ENCODE measurements at regions not wholly inside any gene's neighbourhood (a gene's known extent, or its start where the extent isn't known, plus 50 kb on each side); places are given as distances from the start of the nearest gene placed in this dataset.
"Not testable (repeated sequence)": the region's sequence is repeated elsewhere in the genome, so short reads cannot be mapped to it uniquely, and the experiment has no call there.

GRCh38 chr10:28869606-28870201 lies 192.4 kb downstream of the BAMBI start:
- no peak for DNase-seq

- no peak for DNase-seq
Measured at GRCh38 chr10:28871665-28872064, 194.3 kb downstream of the BAMBI start.

GRCh38 chr10:28872587-28873165 lies 195.4 kb downstream of the BAMBI start:
- no peak for DNase-seq

- DNase-seq = no peak
Measured at GRCh38 chr10:28873540-28873939, 196.2 kb downstream of the BAMBI start.

GRCh38 chr10:28874210-28874609 lies 196.9 kb downstream of the BAMBI start:
- no peak for DNase-seq

- DNase-seq = no peak
Measured at GRCh38 chr10:28875549-28876081, 198.3 kb downstream of the BAMBI start.

- no peak for DNase-seq
Measured at GRCh38 chr10:28878236-28878970, 201.1 kb downstream of the BAMBI start.

- no peak for DNase-seq
Measured at GRCh38 chr10:28879246-28879645, 201.9 kb downstream of the BAMBI start.

- no peak for DNase-seq
Measured at GRCh38 chr10:28879875-28880682, 202.8 kb downstream of the BAMBI start.

GRCh38 chr10:28880683-28880950 lies 203.3 kb downstream of the BAMBI start:
- no peak for DNase-seq

- DNase-seq = no peak
Measured at GRCh38 chr10:28881171-28881882, 204.0 kb downstream of the BAMBI start.

GRCh38 chr10:28883741-28884423 lies 206.6 kb downstream of the BAMBI start:
- DNase-seq = no peak

- no peak for DNase-seq
Measured at GRCh38 chr10:28890121-28890950, 213.0 kb downstream of the BAMBI start.

GRCh38 chr10:28891058-28891713 lies 213.9 kb downstream of the BAMBI start:
- DNase-seq = no peak

GRCh38 chr10:28892818-28893547 lies 215.7 kb downstream of the BAMBI start:
- no peak for DNase-seq

GRCh38 chr10:28894146-28894545 lies 216.8 kb downstream of the BAMBI start:
- no peak for DNase-seq

- not testable (repeated sequence) for DNase-seq
Measured at GRCh38 chr10:28895671-28896070, 218.3 kb downstream of the BAMBI start.

GRCh38 chr10:28896791-28897409 lies 219.6 kb downstream of the BAMBI start:
- not testable (repeated sequence) for DNase-seq
